RWPE1 (cell line): ENCODE measurements at regions not wholly inside any gene's neighbourhood (a gene's known extent, or its start where the extent isn't known, plus 50 kb on each side); places are given as distances from the start of the nearest gene placed in this dataset.

Source experiments
- CTCF ChIA-PET: fragments of 350-600 bp; sonication (Branson Sonifier 250); formaldehyde crosslinking; extraction: SDS; loops from one replicate; lab custom pipeline; 2021; lab: Yijun Ruan, JAX
- POLR2A ChIA-PET: fragments of 400-600 bp; formaldehyde crosslinking; extraction: SDS; loops from one replicate; lab custom pipeline; 2020; ENCODE audit warnings: antibody characterized with exemption; ENCODE audit not compliant: low non-redundant PET; lab: Yijun Ruan, JAX
- DNase-seq: peaks from one replicate; pipeline ENCODE4 v3.0.0; 2012; ENCODE audit warnings: low spot score
- H3K27ac ChIP-seq: fragments of 450-650 bp; 2 replicates; pipeline ENCODE4 v1.5.1; 2017
- TF ChIP-seq, protein P1 (sequence below): fragments of 450-650 bp; conservative IDR thresholded peaks from 2 replicates; pipeline ENCODE4 v1.5.1; 2017; ENCODE audit warnings: low read depth, mild to moderate bottlenecking

GRCh38 chr7:20030417-20030816 lies 186.8 kb downstream of the MACC1 start:
- no peak overlapping the region for H3K27ac ChIP-seq
- POLR2A ChIA-PET: no interaction called here
- DNase-seq: no peak
- CTCF ChIA-PET: interaction anchor here (0.5 to 0.7 kb wide), 2 partner anchors 143 to 321 kb away, joined by 3 to 4 read pairs; no protein-coding TSS in a partner anchor
- TF ChIP-seq, protein P1, sequence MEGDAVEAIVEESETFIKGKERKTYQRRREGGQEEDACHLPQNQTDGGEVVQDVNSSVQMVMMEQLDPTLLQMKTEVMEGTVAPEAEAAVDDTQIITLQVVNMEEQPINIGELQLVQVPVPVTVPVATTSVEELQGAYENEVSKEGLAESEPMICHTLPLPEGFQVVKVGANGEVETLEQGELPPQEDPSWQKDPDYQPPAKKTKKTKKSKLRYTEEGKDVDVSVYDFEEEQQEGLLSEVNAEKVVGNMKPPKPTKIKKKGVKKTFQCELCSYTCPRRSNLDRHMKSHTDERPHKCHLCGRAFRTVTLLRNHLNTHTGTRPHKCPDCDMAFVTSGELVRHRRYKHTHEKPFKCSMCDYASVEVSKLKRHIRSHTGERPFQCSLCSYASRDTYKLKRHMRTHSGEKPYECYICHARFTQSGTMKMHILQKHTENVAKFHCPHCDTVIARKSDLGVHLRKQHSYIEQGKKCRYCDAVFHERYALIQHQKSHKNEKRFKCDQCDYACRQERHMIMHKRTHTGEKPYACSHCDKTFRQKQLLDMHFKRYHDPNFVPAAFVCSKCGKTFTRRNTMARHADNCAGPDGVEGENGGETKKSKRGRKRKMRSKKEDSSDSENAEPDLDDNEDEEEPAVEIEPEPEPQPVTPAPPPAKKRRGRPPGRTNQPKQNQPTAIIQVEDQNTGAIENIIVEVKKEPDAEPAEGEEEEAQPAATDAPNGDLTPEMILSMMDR: no peak

- no peak overlapping the region for H3K27ac ChIP-seq
- TF ChIP-seq, protein P1: no peak
- CTCF ChIA-PET: no interaction called here
- POLR2A ChIA-PET: no interaction called here
- DNase-seq: no peak
These were observed 190.4 kb downstream of the MACC1 start for GRCh38 chr7:20026762-20027161.

- ChIA-PET POLR2A (no interaction called here), CTCF (interaction anchor here (0.6 to 1.1 kb wide), 2 partner anchors 250 to 274 kb away, joined by 3 to 7 read pairs; no protein-coding TSS in a partner anchor)
- H3K27ac ChIP-seq: no peak overlapping the region
- TF ChIP-seq, protein P1: no peak
- no peak for DNase-seq
These were observed 195.4 kb downstream of the MACC1 start for GRCh38 chr7:20021831-20022230.

GRCh38 chr7:20021066-20021465 lies 196.1 kb downstream of the MACC1 start:
- H3K27ac ChIP-seq: no peak overlapping the region
- TF ChIP-seq, protein P1: no peak
- ChIA-PET POLR2A (no interaction called here), CTCF (interaction anchor here (0.7 kb wide), 1 partner anchor 120 kb away, joined by 5 read pairs; no protein-coding TSS in a partner anchor)
- no peak for DNase-seq

GRCh38 chr7:20019757-20020432 lies 197.3 kb downstream of the MACC1 start:
- no peak for DNase-seq
- ChIA-PET POLR2A (no interaction called here), CTCF (interaction anchor here (0.6 kb wide), 1 partner anchor 266 kb away, joined by 3 read pairs; no protein-coding TSS in a partner anchor)
- no peak overlapping the region for H3K27ac ChIP-seq
- TF ChIP-seq, protein P1: no peak

DNA sequence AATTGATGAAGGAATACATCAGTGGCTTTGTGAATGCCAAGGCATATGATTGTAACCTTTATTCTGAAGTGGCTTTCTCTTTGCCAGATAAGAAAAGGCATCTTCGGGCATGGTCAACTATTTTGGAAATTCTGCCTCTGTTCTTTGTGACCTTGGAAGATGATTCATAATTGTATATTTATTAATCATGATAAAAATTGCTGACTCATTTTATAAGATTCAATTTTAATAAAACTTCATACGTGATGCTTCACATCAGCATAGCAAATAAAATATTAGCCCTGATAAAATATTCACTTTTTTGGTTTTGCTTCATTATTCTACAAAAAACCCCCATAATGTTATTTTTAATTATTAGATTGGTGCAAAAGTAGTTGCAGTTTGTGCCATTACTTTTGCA lies 200.5 kb downstream of the MACC1 start:
- no peak overlapping the region for H3K27ac ChIP-seq
- ChIA-PET POLR2A (no interaction called here), CTCF (no interaction called here)
- no peak for DNase-seq
- TF ChIP-seq, protein P1: no peak
